ENCODE measurements at regions not wholly inside any gene's neighbourhood (a gene's known extent, or its start where the extent isn't known, plus 50 kb on each side); places are given as distances from the start of the nearest gene placed in this dataset.
"Not testable (repeated sequence)": the region's sequence is repeated elsewhere in the genome, so short reads cannot be mapped to it uniquely, and the experiment has no call there.

DNA sequence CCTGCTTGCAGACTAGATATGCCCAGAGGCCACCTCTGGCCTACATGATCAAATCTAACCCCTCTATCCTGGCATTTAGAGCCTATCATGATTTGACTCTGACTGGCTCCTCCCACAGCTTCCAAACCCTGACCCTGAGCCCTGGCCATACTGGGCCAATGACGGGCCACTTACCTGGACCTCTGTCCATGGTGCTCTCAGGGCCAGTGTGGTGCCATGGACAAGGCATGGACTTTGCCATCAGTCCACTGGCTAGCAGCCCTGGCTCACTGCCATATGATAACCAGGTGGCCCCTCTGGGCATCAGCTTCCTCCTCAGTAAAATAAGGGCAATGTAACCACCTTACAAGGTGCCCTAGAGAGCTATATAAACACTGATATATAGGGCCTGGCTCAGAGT lies 713.4 kb downstream of the PTPRU start:
- no peak for DNase-seq

DNA sequence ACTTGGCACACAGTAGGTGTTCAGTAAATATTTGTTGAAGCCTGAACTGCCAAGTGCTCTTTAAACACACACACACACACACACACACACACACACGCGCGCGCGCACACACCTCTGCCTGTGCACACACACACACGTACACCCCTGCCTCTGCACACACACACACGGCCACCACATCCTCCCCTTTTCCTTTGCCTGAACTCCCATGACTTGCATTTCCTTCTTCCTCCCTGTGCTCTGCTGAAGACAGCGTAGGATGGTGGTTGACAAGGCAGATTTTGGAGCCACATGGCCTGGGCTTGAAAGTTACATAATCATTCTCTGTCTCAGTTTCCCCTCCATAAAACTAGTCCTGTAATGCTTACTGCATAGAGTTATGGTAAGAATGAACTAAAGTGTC lies 712.3 kb downstream of the PTPRU start:
- no peak for DNase-seq

DNA sequence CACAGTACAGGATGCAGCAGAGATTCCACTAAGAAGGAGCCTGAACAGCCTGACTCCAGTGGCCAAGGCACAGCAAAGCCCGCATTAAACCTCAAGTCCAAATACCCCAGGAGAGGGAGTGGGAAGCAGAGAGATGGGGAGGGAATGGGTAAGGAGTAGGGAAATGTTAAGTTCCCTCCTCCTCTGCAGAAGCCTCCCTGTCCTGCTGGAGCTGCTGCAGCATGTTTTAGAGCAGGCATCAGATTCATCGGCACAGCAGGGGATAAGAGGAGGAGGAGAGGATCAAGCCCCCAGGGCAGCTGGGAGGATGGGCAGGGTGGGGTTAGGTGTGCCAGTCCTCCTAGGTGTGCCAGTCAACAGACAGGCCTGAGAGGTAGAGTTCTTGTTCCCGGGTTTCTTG lies 709.7 kb downstream of the PTPRU start:
- no peak for DNase-seq

DNA sequence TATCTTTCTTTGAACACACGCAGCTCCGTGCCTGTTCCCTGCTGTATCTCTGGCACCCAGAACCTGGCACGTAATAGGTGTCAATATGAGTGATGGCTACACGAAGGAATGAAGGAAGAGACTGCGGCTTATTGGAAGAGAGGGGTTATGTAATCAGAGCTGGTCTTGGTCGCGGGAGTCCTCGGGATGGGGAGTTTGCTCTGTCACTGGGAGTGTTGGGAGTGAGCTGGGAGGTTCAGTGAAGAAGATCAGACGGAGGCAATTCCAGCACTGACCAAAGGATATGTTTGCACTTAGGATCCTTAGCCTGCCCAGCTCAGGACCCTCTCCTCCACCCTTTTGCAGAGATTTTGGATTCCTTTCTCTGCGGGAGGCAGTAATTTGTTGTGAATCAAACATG lies 709.1 kb downstream of the PTPRU start:
- DNase-seq: no peak

DNA sequence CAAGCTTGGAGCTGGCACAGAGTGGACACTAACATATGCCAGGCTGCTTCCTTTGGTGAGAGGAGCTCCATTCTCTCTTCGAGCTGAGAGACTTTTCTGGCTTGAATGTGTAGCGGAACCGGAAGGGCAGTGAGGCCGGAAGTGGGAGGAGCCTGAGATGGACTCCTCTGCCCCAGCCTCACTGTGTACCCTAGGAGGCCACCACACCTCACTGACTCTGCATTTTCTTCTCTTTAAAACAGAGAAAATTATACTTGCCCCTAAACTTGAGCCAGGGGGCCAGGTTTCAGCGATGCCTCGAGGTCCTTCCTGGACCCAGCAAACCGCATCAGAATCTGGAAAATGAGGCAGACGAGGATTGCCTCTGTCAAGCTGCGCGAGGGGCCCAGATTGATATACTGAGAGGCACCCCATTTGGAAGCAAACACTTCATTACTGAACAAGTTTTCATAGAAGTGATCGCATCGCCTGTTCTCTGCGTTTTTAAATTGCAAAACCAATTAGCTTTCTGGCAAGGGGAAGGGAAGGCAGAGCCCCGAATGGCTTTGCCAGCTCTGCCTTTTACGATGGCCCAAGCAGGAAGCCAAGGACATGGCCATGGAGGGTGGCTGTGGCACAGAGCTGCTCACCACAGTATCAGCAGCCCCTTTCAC lies 708.1 kb downstream of the PTPRU start:
- no peak for DNase-seq

DNA sequence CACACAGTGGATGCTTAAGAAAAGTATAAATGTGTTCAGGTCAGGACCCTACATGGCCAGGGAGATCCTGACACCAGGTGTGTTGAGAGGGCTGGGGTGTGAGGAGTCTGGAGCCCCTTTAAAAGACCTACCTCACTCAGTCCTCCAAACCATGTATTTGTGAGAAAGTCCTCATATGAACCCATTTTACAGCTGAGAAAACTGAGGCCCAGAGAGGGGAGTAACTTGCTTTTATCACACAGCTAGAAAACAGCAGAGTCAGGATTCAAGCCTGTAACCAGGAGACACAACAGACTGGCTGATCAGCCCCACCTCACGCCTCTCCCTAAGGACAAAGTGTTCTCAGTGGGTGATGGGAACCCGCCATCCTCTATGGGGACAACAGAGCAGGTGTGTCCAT lies 706.7 kb downstream of the PTPRU start:
- no peak for DNase-seq

DNA sequence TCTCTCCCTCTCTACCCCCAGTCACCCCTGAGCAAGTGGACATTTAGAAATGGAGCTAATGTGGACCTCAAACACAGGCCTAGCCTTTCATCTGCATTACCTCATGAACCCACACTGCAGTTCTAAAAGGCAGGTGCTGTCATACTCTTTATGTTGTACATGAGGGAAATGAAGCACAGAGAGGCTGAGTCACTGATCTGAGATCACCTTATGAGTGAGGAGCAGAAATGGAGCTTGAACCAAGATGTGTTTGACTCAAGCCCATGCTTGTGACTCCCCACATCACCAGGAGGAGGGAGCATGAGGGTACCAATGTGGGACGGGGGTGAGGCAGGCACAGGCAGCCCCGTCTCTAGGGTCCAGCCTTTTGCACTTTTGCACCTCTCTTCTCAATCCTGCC lies 702.8 kb downstream of the PTPRU start:
- DNase-seq: peak; percentile 64

DNA sequence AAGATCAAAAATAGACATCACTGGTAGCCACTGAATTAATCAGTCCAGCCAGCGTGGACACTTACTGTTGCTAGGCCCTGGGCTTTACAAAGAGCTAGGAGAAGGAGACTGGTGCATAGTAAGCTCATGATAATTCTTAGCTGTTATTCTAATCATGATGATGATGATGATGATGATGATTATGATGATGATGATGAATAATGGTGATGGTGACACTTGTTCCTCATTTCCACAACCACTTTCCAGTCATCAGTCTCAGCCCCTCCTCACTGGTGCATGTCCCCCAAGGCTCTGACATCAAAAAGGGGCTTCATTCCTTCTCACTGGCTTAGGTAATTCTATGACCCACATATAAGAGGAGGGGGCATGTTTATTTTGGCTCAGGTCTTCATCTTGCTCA lies 701.0 kb downstream of the PTPRU start:
- DNase-seq: no peak

DNA sequence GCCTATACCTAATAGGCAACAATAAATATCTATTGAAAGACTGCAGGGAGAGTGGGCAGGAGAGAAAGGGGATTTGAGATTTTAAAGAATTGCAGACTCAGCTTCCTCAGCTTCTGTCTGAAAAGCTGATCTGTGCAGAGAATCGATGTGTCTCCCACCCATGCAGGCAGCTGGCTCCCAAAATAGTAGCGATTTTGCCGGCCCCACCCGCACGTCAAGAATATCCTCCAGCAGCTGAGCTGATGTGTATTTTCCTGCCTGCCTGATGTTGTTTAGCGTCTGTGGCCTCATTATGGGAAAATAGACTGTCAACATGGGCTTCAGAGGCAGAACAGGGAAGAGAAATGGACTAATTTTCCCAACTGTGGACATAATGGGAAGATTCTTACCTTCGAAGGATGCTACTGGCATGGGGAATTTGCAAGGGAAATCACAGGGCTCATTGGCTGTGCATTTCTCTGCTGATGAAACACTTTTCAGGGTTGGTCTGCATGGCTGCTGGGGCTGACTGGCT lies 699.8 kb downstream of the PTPRU start:
- no peak for DNase-seq

DNA sequence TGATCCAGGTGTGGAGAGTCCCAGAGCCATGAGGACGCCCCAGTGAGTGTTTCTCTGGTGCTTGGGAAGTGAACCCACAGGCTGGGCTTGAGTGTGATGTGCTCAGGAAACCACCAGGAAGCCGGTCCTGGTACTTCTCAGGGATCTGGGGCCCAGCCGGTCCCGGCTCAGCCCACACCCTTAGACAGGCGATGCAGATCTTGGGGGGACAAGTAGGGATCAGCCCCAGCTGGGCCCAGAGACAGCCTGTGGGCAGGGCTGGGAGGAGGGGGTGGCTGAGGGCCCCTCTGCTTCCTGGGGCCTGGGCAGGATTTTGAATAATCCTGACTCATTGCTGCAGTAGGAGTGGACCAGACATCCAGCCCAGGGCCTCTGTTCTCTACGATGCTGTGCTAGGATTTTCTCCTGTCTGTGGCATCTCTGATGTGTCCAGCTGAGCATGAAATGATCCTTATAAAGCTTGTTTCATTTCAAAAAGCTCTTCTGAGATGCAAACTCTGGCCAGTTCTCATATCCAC lies 698.0 kb downstream of the PTPRU start:
- no peak for DNase-seq

DNA sequence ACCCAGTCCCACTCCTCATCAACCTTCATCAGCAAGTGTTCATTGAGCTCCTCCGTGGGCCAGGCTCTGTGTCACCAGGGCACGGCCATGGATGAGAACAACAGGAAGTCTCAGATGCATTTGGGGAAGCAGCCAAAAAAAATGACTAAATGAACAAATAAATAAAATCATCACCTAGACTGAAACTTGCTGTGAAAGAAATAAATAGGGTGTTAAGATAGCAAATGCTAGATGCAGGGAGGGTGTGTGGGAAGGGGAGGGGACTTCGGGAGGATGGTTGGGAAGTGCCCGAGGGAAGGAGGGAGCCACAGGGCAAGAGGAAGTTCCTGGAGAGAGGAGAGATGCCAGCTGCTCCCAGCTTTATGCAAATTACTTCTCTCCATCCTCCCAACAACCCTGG lies 696.7 kb downstream of the PTPRU start:
- DNase-seq: no peak

DNA sequence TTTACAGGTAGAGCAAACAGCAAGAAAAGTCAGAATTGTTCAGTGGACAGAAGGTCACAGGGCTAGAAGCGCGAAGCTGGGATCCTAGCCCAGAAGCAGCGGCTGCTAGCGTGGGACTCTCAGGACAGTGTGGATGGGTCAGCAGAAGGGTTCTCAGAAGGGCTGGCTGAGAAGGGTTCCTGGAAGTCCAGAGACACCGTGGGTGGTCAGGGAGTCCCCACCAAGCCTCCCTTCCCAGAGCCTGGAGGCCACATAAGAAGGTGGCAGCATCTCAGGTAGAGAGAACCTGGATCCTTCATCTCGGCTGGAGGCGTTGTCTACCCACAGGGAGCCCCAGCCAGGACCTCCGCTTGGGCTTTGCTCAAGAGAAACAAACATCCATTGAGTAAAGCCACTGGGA lies 696.3 kb downstream of the PTPRU start:
- no peak for DNase-seq

DNA sequence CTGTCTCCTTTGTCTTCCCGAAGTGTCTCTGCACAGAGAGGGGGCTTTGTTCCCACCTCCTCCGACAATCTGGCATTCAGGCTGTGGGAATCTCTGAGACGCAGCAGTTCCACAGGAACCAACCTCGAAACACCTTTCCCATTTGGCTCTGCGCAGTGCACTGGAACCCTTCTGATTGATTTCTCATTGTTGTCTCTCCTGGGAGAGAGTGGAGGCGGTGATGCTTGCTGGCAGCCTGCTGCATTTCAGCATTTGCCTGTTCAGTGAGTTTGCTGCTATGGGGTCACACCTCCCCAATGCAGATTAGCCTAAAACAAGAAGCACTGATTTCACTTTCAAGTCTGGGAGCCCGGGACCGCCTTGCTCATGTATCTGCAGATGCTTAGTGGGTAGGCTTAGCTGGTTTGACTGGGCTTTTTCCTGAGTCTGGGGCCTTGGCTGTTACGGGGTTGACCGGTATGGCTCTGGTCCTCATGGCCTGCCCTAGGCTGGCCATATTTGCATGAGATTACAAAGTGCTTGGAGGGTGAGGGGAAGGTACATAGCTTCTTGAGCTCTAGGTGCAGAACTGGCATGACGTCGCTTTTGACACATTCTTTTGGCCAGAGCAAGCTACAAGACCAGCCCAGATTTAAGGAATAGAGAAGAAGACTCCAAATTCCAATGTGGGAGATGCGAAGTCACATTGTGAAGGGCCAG lies 695.3 kb downstream of the PTPRU start:
- DNase-seq: no peak

DNA sequence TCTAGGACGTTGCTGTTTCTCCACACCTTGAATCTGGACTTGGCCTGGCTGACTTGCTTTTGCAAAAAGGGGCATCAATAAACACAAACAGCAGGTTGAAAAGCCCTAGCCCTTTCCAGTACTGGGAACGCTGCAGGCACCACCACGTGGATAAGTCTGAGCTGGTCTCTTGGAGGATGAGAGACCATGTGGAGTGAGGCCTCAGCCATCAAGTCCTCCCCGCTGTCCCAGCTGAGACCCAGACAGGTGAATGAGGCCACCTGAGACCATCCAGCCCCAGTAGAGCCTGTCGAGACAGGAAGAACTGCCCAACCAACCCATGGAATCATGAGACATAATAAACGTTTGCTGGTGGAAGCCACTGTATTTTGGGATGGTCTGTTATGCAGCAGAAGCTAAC lies 688.7 kb downstream of the PTPRU start:
- DNase-seq: no peak

DNA sequence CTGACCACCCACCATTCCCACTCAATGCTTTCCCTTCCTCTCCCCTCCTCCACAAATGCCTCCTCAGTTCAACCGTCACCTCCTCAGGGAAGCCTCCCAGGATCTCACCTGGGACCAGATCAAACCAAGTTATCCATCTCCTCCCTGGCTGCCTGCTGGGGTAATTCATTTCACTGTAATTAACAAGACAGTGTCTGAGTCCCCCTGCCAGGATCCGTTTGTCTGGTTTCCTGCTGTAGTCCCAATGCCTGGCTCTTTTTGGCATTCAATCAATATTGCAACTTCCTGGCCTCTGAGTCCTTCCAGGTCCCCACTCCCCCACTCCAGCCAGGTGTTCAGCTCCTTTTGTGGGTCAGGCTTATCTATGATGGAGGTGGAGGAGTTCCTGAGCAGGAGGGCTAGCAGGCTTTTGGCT lies 687.7 kb downstream of the PTPRU start:
- DNase-seq: no peak

DNA sequence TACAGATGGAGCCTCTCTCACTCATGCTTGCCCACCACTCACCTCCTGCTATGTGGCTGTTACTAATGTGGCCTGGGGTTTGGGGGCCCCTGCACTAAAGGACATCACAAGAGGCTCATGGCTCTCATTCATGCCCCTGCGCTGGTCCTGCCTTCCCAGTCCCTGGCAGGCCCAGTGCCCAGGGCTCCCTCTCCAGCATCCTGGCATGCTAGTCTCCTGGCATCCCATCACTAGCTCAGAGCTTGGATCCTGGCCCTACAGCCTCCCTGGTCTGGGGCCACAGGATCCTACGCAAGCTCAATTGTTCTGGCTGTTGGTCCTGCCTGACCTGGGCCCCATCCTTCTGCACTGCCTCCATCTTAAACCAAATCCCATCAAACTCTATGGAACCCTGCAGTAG lies 685.4 kb downstream of the PTPRU start:
- no peak for DNase-seq

DNA sequence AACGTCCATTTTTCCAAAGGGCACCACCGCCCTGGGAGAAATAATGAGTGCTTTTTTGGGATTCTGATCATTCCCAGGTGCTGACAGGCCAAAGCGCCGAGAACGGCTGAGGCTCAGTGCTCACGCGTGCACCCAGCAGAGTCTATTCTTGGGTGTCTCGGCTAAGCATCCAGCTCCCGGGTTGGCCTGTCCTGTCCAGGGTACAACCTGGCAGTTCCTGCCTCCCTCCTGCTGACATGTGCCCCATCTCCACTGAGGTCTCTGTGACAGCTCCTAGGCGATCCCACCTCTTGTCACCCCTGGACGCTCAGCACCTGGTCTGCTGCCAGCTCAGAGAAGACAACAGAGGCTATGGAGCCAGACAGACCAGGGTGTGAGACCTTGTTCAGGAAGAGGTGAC lies 684.5 kb downstream of the PTPRU start:
- DNase-seq: no peak

DNA sequence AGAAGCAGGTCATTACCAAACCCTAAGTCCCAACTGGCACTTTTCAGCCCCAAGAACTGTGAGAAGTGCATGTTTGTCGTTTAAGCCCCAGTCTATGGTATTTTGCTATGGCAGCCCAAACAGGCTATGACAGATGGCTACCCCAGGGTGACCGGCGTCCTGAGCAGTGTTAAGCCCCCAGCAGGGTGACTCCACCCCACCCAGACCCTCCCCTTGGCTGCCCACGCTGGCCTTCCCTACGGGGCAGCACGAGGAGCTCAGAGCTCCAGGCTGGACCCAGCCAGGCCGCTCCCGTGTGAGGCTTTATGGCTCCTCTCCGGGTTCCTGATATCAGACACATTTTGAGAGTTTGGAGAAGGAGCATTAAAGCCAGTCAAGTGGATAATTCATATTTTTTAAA lies 684.0 kb downstream of the PTPRU start:
- no peak for DNase-seq

DNA sequence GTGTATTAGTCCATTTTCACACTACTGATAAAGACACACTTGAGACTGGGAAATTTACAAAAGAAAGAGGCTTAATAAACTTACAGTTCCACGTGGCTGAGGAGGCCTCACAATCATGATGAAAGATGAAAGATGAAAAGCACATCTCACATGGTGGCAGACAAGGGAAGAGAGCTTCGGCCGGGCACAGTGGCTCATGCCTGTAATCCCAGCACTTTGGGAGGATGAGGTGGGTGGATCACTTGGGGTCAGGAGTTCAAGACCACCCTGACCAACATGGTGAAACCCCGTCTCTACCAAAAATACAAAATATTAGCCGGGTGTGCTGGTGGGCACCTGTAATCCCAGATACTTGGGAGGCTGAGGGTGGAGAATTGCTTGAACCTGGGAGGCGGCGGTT lies 682.7 kb downstream of the PTPRU start:
- DNase-seq: not testable (repeated sequence)

DNA sequence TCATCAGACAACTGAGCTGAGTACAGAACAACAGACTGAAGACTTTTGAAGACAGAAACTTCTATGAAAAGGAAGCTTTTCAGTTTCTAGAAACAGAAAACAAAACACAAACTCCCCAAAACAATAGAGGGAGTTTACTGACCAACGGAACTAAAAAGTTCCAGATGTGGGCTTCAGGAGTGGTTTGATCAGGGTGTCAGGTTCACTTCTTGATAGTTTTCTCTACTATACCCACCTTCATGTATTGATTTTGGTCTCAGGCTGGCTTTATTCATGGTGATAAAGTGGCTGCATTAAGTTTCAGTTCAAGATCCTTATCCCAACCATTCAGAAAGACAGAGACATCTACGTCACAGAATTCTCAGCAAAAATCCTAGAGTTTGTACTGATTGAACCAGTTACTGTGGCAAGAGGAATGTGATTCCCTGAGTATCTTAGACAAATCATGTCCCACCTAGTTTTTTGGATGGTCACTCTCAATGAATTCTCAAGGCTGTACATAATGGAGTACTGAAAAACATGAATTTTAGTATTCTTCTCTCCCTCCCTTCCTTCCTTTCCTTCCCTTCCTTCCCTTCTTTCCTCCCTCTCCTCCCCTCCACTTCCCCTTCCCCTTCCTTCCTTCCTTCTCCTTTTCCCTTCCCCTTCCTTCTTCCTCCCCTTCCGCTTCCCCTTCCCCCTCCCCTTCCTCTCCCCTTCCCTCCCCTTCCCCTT lies 680.5 kb downstream of the PTPRU start:
- no peak for DNase-seq

DNA sequence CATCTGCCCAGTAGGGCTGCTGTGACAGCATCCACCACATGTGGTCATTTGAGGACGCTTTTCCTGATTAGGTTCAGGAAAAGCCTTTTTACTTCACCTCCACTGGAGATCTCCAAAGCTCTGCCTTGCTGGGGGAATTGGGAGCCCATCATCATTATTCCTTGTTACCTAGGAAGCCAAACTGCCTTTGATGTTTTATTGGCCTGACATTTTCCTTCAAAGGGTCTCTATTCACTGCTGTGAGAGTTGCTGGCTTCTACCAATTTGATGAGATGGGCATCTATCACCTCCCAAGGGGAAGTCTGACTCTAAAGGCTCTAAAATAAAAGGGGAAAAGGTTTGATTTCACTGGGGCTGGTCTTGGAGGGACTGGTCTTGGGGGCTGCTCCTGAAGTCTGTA lies 678.6 kb downstream of the PTPRU start:
- DNase-seq: no peak

DNA sequence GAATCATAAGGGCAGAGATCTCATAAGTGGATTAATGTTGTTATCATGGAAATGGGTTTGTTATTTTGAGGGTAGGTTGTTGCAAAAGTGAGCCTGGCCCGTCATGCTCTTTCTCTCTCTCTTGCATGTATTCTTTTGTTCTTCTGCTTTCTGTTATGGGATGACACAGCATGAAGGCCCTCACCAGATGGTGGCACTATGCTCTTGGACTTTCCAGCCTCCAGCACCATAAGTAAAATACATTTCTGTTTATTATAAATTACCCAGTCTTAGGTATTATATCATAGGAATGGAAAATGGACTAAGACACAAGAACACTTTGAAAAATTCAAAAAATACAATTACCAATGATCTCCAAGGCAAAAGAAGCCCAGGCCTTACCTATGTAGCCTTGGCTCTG lies 676.1 kb downstream of the PTPRU start:
- peak; percentile 16 for DNase-seq

DNA sequence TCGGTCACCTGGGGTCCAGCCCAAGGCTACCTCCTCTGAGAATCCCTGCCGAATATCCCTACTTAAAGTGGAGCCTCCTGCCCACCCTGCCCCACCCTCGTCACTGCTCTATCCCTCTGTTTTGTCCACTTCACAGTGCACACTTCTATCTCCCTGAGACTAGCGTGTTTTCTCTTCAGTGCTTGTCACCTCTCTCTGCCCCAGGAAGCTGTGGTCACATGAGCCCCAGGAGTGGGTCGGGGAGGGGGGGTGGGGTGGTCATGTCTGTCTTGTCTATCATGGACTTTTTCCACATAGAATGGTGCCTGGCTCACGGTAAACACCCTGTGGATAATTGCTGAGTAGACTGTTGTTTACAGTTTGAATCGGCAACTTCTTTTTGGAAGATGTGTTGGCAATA lies 673.6 kb downstream of the PTPRU start:
- no peak for DNase-seq

DNA sequence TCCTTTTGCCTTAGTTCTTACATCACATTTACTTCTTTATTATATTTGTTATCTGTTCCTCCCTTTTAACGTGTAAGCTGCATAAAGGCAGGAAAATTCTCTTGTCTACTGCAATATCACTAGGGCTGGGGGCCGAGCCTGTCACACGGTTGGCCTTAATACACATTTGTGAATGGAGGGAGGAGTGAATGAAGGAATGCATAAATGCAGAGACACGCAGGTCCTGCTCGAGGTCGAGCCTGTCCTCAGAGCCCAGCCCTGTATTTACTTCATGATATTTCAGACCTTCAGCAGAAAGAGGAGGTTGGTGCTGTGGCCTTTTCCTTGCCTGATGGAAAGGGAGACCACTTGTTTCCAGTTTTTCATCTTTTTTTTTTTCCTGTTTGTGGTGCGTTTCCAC lies 671.3 kb downstream of the PTPRU start:
- DNase-seq: no peak
